ENCODE measurements at regions not wholly inside any gene's neighbourhood (a gene's known extent, or its start where the extent isn't known, plus 50 kb on each side); places are given as distances from the start of the nearest gene placed in this dataset.

DNA sequence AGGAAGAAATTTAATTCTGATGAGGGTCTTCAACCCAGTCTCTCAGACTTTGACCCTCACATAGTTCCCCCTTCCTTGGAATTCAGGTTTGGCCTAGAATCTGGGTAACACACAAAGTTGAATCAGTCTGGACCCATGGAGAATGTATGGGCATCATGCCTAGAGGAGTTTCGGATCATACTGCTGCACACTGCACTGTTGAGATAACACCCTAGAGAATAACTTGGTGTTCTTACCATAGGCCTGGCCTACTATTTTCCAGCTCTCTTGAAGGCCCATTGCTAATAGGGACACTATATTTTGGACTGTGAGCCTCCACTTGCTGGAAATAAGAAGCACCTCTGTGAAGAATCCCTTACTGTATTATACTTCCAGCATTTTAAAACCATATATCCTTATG, 413.5 kb downstream of the PLK2 start:
- no peak for DNase-seq (ENCODE audit: low read depth)
- TF ChIP-seq, protein P1, sequence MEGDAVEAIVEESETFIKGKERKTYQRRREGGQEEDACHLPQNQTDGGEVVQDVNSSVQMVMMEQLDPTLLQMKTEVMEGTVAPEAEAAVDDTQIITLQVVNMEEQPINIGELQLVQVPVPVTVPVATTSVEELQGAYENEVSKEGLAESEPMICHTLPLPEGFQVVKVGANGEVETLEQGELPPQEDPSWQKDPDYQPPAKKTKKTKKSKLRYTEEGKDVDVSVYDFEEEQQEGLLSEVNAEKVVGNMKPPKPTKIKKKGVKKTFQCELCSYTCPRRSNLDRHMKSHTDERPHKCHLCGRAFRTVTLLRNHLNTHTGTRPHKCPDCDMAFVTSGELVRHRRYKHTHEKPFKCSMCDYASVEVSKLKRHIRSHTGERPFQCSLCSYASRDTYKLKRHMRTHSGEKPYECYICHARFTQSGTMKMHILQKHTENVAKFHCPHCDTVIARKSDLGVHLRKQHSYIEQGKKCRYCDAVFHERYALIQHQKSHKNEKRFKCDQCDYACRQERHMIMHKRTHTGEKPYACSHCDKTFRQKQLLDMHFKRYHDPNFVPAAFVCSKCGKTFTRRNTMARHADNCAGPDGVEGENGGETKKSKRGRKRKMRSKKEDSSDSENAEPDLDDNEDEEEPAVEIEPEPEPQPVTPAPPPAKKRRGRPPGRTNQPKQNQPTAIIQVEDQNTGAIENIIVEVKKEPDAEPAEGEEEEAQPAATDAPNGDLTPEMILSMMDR (conservative IDR thresholded peaks at IDR 0.05; ENCODE audit: low read depth, low read length), result no peak
- H3K4me3 ChIP-seq (ENCODE audit: low read length), result no peak overlapping the region

DNA sequence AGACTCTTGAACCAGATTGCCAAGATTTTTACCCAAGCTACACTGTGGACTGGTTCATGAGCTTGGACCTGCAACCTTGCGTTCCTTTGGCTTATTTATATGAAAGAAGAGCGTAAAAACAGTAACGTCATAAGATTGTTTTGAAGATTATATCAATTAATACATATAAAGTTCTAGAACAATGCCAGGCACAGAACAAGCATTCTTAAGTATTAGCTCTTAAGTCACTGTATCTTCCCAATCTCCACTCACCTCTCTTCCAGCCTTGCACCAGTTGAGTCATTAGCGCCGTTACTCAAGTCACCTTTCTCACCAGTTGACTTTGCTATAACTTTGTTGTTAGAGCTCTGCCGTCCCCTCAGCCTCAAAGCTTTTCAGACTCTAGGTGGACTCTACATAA, 415.7 kb downstream of the PLK2 start:
- H3K4me3 ChIP-seq (ENCODE audit: low read length), result no peak overlapping the region
- TF ChIP-seq, protein P1 (conservative IDR thresholded peaks at IDR 0.05; ENCODE audit: low read depth, low read length), result no peak
- DNase-seq (ENCODE audit: low read depth), result no peak

DNA sequence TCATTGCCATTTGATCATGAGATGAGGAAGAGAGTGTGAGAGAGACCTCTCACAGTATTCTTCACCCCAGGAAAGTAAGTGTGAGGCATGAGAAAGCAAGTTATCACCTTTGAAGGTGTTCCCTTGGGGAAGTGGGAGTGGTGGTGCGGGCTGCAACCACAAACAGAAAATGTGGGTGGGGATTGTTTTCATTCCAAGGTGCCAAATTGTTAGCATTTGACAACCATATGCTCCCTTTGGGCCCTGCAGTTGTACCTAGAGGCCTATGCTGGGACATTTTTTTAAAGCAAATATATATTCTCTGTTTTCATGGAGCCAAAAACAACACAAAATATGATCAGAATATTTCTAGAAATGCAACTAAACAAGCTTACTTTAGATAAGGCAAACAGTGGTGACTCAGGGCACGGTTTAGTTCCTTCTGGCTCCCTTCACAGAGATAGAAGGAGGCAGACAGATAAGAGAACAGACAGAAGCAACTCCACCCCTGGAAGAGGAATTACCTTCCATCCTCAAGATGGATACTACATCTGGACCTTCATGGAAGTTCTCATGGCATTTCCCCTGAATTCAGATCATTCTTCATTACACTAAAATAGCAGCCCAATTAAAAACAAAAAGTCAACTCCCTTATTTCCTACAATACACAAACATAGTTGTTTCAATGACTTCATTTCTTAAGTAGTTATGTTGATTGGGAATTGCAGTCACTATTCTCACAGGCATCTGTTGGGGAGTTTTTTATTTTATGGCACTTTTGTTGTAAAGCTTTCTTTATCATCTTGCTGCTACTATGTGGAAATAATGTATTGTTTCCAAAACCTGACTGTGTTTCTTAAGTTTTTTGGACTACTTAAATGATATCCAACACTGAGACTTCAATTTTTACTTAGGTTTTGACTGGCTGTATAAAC, 416.6 kb downstream of the PLK2 start:
- DNase-seq (ENCODE audit: low read depth), result no peak

DNA sequence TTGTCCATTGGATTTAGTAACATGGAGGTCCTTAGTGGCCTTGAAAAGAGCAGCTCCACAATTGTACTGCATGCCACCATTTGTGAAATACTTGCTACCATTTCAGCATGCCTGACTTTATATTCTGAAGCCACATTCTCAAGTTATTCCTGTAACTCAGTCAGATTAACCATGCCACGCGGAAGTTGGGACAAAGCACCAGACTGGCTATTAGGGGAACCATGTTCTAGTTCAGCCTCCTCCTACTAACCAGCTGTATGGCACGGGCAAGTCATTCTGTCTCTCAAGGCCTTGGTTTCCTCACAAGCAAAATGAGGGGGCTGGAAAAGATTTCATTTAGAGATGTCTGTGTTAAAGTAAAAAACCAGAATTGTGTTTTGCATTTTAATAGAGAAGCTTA, 418.0 kb downstream of the PLK2 start:
- TF ChIP-seq, protein P1 (conservative IDR thresholded peaks at IDR 0.05; ENCODE audit: low read depth, low read length), result no peak
- DNase-seq (ENCODE audit: low read depth), result no peak
- no peak overlapping the region for H3K4me3 ChIP-seq (ENCODE audit: low read length)

More for the DNA sequence above, 416.6 kb downstream of the PLK2 start:
- no peak overlapping the region for H3K4me3 ChIP-seq (ENCODE audit: low read length)
- TF ChIP-seq, protein P1 (conservative IDR thresholded peaks at IDR 0.05; ENCODE audit: low read depth, low read length), result no peak

DNA sequence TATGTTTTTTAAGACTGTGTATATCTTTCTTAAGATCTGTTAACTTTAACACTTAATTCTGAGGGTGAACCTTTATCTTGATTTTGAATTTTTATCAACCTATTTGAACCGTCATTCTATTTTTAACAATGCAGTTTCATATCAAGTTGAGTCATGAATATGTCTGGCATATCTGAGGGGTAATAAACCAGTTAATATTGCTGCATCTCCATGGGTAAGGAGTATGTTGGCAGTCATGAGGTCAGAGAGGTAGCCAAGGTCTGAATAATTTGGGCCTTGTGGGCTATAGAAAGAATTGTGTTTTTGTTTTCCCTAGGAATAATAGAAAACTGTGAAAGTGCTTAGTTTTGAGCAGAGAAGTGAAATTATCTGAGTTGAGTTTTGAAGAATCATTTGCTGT, 419.0 kb downstream of the PLK2 start:
- no peak for DNase-seq (ENCODE audit: low read depth)
- TF ChIP-seq, protein P1 (conservative IDR thresholded peaks at IDR 0.05; ENCODE audit: low read depth, low read length), result no peak
- H3K4me3 ChIP-seq (ENCODE audit: low read length), result no peak overlapping the region

DNA sequence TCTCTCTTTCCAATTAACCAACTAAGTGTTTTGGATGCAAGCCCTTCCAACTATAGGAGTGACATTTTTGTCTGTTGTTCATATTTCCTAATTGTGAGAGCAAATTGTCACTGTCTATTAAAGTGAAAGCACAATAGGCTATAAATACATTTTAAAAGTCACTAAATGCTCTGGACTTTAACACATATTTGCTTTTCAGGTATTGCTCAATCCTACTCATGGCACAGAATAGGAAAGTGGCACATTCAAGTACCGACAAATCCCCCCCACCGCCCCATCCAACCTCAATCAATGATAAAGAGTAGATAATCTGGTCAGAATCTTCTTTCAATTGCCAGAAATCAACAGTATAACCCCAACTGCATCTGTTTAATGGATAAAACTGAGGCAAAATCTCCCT, 419.8 kb downstream of the PLK2 start:
- TF ChIP-seq, protein P1 (conservative IDR thresholded peaks at IDR 0.05; ENCODE audit: low read depth, low read length), result no peak
- no peak for DNase-seq (ENCODE audit: low read depth)
- no peak overlapping the region for H3K4me3 ChIP-seq (ENCODE audit: low read length)

DNA sequence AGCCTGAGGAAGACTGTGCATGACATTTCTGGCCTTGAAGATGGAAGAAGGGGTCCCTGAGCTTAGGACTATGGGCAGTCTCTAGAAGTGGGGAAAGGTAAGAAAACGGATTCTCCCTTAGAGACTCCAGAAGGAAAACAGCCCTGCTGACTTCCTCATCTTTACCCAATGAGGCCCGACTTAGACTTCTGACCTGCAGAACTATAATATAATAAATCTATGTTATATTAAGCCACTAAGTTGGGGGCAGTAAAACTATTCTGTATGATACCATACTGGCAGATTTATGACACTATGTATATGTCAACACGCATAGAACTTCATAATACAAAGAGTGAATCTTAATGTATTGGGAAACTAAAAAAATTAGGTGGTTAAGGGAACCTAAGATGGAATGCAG, 422.0 kb downstream of the PLK2 start:
- TF ChIP-seq, protein P1 (conservative IDR thresholded peaks at IDR 0.05; ENCODE audit: low read depth, low read length), result no peak
- no peak overlapping the region for H3K4me3 ChIP-seq (ENCODE audit: low read length)
- DNase-seq (ENCODE audit: low read depth), result no peak

Measured in retinal pigment epithelial cell (primary cell).